ENCODE measurements at regions not wholly inside any gene's neighbourhood (a gene's known extent, or its start where the extent isn't known, plus 50 kb on each side); places are given as distances from the start of the nearest gene placed in this dataset.

- no peaks in the 10 kb centered on the region for H3K36me3 Mint-ChIP-seq (ENCODE audit: low read depth)
- no peak overlapping the region for H3K27ac Mint-ChIP-seq
- H3K27me3 Mint-ChIP-seq (ENCODE audit: low read depth), result no peaks in the 10 kb centered on the region
- no peaks in the 10 kb centered on the region for H3K4me1 Mint-ChIP-seq
- TF ChIP-seq, protein P1, sequence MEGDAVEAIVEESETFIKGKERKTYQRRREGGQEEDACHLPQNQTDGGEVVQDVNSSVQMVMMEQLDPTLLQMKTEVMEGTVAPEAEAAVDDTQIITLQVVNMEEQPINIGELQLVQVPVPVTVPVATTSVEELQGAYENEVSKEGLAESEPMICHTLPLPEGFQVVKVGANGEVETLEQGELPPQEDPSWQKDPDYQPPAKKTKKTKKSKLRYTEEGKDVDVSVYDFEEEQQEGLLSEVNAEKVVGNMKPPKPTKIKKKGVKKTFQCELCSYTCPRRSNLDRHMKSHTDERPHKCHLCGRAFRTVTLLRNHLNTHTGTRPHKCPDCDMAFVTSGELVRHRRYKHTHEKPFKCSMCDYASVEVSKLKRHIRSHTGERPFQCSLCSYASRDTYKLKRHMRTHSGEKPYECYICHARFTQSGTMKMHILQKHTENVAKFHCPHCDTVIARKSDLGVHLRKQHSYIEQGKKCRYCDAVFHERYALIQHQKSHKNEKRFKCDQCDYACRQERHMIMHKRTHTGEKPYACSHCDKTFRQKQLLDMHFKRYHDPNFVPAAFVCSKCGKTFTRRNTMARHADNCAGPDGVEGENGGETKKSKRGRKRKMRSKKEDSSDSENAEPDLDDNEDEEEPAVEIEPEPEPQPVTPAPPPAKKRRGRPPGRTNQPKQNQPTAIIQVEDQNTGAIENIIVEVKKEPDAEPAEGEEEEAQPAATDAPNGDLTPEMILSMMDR (IDR thresholded peaks at IDR 0.05; ENCODE audit: unreplicated experiment in 3 of 3), result no peak
- H3K9me3 Mint-ChIP-seq, result peaks cover under 1% of the 10 kb centered on the region
- H3K4me3 Mint-ChIP-seq, result no peak overlapping the region
Observed at GRCh38 chr4:33579951-33580350, 2664.4 kb downstream of the ARAP2 start.

GRCh38 chr4:33592701-33593100, 2651.6 kb downstream of the ARAP2 start:
- H3K27me3 Mint-ChIP-seq (ENCODE audit: low read depth), result no peaks in the 10 kb centered on the region
- no peak overlapping the region for H3K27ac Mint-ChIP-seq
- H3K36me3 Mint-ChIP-seq (ENCODE audit: low read depth), result peaks cover 4% of the 10 kb centered on the region
- peaks cover 53% of the 10 kb centered on the region for H3K9me3 Mint-ChIP-seq
- no peaks in the 10 kb centered on the region for H3K4me1 Mint-ChIP-seq
- H3K4me3 Mint-ChIP-seq, result no peak overlapping the region
- TF ChIP-seq, protein P1 (IDR thresholded peaks at IDR 0.05; ENCODE audit: unreplicated experiment in 3 of 3), result no peak

GRCh38 chr4:33606951-33607350, 2637.4 kb downstream of the ARAP2 start:
- peaks cover 30% of the 10 kb centered on the region for H3K9me3 Mint-ChIP-seq
- no peaks in the 10 kb centered on the region for H3K4me1 Mint-ChIP-seq
- H3K27me3 Mint-ChIP-seq (ENCODE audit: low read depth), result no peaks in the 10 kb centered on the region
- no peak overlapping the region for H3K27ac Mint-ChIP-seq
- H3K4me3 Mint-ChIP-seq, result no peak overlapping the region
- TF ChIP-seq, protein P1 (IDR thresholded peaks at IDR 0.05; ENCODE audit: unreplicated experiment in 3 of 3), result no peak
- no peaks in the 10 kb centered on the region for H3K36me3 Mint-ChIP-seq (ENCODE audit: low read depth)

- Mint-ChIP-seq H3K27me3 (ENCODE audit: low read depth) (no peaks in the 10 kb centered on the region), H3K4me3 (no peak overlapping the region), H3K4me1 (no peaks in the 10 kb centered on the region), H3K9me3 (peaks cover 5% of the 10 kb centered on the region), H3K27ac (no peak overlapping the region), H3K36me3 (ENCODE audit: low read depth) (no peaks in the 10 kb centered on the region)
- TF ChIP-seq, protein P1 (IDR thresholded peaks at IDR 0.05; ENCODE audit: unreplicated experiment in 3 of 3), result no peak
Observed at GRCh38 chr4:33616121-33616520, 2628.2 kb downstream of the ARAP2 start.

GRCh38 chr4:33625748-33626147, 2618.6 kb downstream of the ARAP2 start:
- Mint-ChIP-seq H3K4me1 (peaks cover 21% of the 10 kb centered on the region), H3K27me3 (ENCODE audit: low read depth) (no peaks in the 10 kb centered on the region), H3K9me3 (peaks cover 5% of the 10 kb centered on the region), H3K36me3 (ENCODE audit: low read depth) (no peaks in the 10 kb centered on the region), H3K27ac (no peak overlapping the region), H3K4me3 (no peak overlapping the region)
- TF ChIP-seq, protein P1 (IDR thresholded peaks at IDR 0.05; ENCODE audit: unreplicated experiment in 3 of 3), result no peak

DNA sequence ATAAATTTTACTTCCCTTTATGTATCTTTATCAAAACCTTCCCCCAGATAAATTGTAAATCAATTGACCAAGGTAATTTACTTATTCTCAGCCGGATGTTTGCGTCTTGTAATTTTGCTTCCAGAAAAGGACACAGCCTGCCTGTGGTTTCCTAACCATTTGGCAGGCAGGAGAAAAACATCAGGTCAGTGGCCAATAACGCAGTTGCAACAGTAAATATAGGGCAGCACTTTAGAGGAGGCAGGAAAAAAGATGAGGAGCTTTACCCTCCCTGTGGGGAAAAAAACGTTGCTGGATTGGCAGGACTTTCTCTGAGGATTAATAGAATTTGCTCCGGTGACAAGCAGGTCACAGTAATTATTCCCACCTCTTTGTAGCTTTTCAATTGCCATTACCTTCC, 2618.1 kb downstream of the ARAP2 start:
- H3K4me1 Mint-ChIP-seq, result peaks cover 21% of the 10 kb centered on the region
- TF ChIP-seq, protein P1 (IDR thresholded peaks at IDR 0.05; ENCODE audit: unreplicated experiment in 3 of 3), result no peak
- no peaks in the 10 kb centered on the region for H3K36me3 Mint-ChIP-seq (ENCODE audit: low read depth)
- H3K27ac Mint-ChIP-seq, result no peak overlapping the region
- no peaks in the 10 kb centered on the region for H3K27me3 Mint-ChIP-seq (ENCODE audit: low read depth)
- no peak overlapping the region for H3K4me3 Mint-ChIP-seq
- H3K9me3 Mint-ChIP-seq, result peaks cover 5% of the 10 kb centered on the region

Measured in nephron (organoid).